HCT116 (cell line): ENCODE measurements at regions not wholly inside any gene's neighbourhood (a gene's known extent, or its start where the extent isn't known, plus 50 kb on each side); places are given as distances from the start of the nearest gene placed in this dataset.
"Not testable (repeated sequence)": the region's sequence is repeated elsewhere in the genome, so short reads cannot be mapped to it uniquely, and the experiment has no call there.

Experiments used
- ATAC-seq: fragments of 200-7000 bp; cut with Tn5 transposase; 2 replicates; pipeline ENCODE4 v1.9.1; 2020; ENCODE audit warnings: mild to moderate bottlenecking, moderate library complexity
- BruUV-seq: library from RNA; stranded (reverse); fragments of 400-500 nt; replicated peaks from 2 replicates; lab custom pipeline; 2021; lab: Mats Ljungman, UMichigan
- CTCF ChIA-PET: fragments of 300-600 bp; sonication (Branson Sonifier 250); formaldehyde crosslinking; loops from one replicate; lab custom pipeline; 2021; ENCODE audit warnings: antibody characterized with exemption; lab: Charles Lee
- POLR2A ChIA-PET: fragments of 300-600, 350-600 bp; sonication (Branson Sonifier 250); formaldehyde crosslinking; loops from one replicate; lab custom pipeline; 2021; ENCODE audit warnings: antibody characterized with exemption; lab: Charles Lee
- RAD21 ChIA-PET, 2 experiments: fragments of 300-600 bp; sonication (Branson Sonifier 250); formaldehyde crosslinking; loops; one replicate each; lab custom pipeline; 2023; ENCODE audit warnings: low total read pairs in 2 of 2; ENCODE audit not compliant: uncharacterized antibody in 2 of 2, unreplicated experiment in 2 of 2, low non-redundant PET in 1 of 2; lab: Charles Lee
- DNase-seq: peaks from one replicate; pipeline ENCODE4 v3.0.0-alpha.2; 2010; ENCODE audit warnings: low read depth, low spot score
- H2AFZ ChIP-seq: fragments of 200-600 bp; shearing (Covaris generic), sonication (generic); 2 replicates; pipeline ENCODE4 v1.6.1; 2017; ENCODE audit warnings: low read depth, mixed run types, mixed read lengths, antibody characterized with exemption, low read length; ENCODE audit not compliant: poor library complexity, severe bottlenecking
- H3K27ac ChIP-seq: 2 replicates; pipeline ENCODE4 v1.5.1; 2012; ENCODE audit warnings: low read depth, low read length
- H3K27me3 ChIP-seq: fragments of 200-600 bp; sonication (generic); 2 replicates; pipeline ENCODE4 v1.6.1; 2016; ENCODE audit warnings: mixed run types, low read length, mixed read lengths; ENCODE audit not compliant: insufficient read depth
- H3K36me3 ChIP-seq, 2 experiments: fragments of 200-500 bp in 1 of 2; fragments of 200-600 bp in 1 of 2; sonication (Bioruptor generic) in 1 of 2; sonication (generic) in 1 of 2; 2 replicates each; pipeline versions ENCODE4 v1.5.1 to v1.6.1; 2014 to 2016; ENCODE audit warnings: low read length in 2 of 2, inconsistent platforms in 1 of 2, mixed read lengths in 1 of 2, mixed run types in 1 of 2; ENCODE audit not compliant: insufficient read depth in 2 of 2, control insufficient read depth in 1 of 2
- H3K4me1 ChIP-seq, 2 experiments: fragments of 200-600 bp in 1 of 2; sonication (generic) in 1 of 2; 2 replicates each; pipeline versions ENCODE4 v1.5.1 to v1.6.1; 2012 to 2017; ENCODE audit warnings: low read length in 2 of 2, inconsistent platforms in 1 of 2, mild to moderate bottlenecking in 1 of 2, mixed read lengths in 1 of 2, mixed run types in 1 of 2, moderate library complexity in 1 of 2; ENCODE audit not compliant: insufficient read depth in 2 of 2, control insufficient read depth in 1 of 2
- H3K4me2 ChIP-seq: fragments of 200-600 bp; sonication (generic); 2 replicates; pipeline ENCODE4 v1.6.1; 2017; ENCODE audit warnings: mixed run types, low read length, mixed read lengths
- H3K4me3 ChIP-seq, 2 experiments: fragments of 200-600 bp in 1 of 2; sonication (generic) in 1 of 2; replicated peaks in 1 of 2; 2 replicates each; pipeline ENCODE4 v1.5.1; 2011 to 2016; ENCODE audit warnings: low read length in 2 of 2, control low read depth in 1 of 2, low read depth in 1 of 2, mild to moderate bottlenecking in 1 of 2, mixed read lengths in 1 of 2, mixed run types in 1 of 2
- H3K79me2 ChIP-seq: fragments of 200-600 bp; sonication (generic); 2 replicates; pipeline ENCODE4 v1.6.1; 2017; ENCODE audit warnings: mild to moderate bottlenecking, mixed run types, low read length, moderate library complexity, mixed read lengths; ENCODE audit not compliant: insufficient read depth
- H3K9ac ChIP-seq: fragments of 200-600 bp; sonication (generic); 2 replicates; pipeline ENCODE4 v1.6.1; 2016; ENCODE audit warnings: low read length, mixed read lengths
- H3K9me2 ChIP-seq: fragments of 200-600 bp; sonication (generic), shearing (Covaris generic); 2 replicates; pipeline ENCODE4 v1.6.1; 2017; ENCODE audit warnings: mixed run types, mild to moderate bottlenecking, moderate library complexity; ENCODE audit not compliant: insufficient read depth
- H3K9me3 ChIP-seq, 2 experiments: fragments of 200-500 bp in 1 of 2; fragments of 200-600 bp in 1 of 2; sonication (Bioruptor generic) in 1 of 2; sonication (generic) in 1 of 2; 2 replicates each; pipeline ENCODE4 v1.6.1; 2014 to 2017; ENCODE audit warnings: low read length in 2 of 2, mixed read lengths in 2 of 2, inconsistent platforms in 1 of 2, low read depth in 1 of 2, mild to moderate bottlenecking in 1 of 2, mixed run types in 1 of 2, moderate library complexity in 1 of 2; ENCODE audit not compliant: control insufficient read depth in 1 of 2, insufficient read depth in 1 of 2
- H4K20me1 ChIP-seq: fragments of 200-600 bp; sonication (generic), shearing (Covaris generic); 2 replicates; pipeline ENCODE4 v1.6.1; 2017; ENCODE audit warnings: mixed run types, mild to moderate bottlenecking, moderate library complexity; ENCODE audit not compliant: insufficient read depth
- CBX3 ChIP-seq: IDR thresholded peaks from 2 replicates; pipeline ENCODE4 v1.6.1; 2012; ENCODE audit warnings: low read depth
- CEBPB ChIP-seq: IDR thresholded peaks from 2 replicates; pipeline ENCODE4 v1.6.1; 2012; ENCODE audit warnings: low read depth
- ELF1 ChIP-seq: IDR thresholded peaks from 2 replicates; pipeline ENCODE4 v1.6.1; 2012; ENCODE audit warnings: low read depth, borderline replicate concordance
- EZH2 ChIP-seq: fragments of 200-600 bp; sonication (generic); IDR thresholded peaks from 2 replicates; pipeline ENCODE4 v1.6.1; 2017; ENCODE audit warnings: antibody characterized with exemption, mixed run types
- RAD21 ChIP-seq: IDR thresholded peaks from 2 replicates; pipeline ENCODE4 v1.6.1; 2012; ENCODE audit warnings: low read depth, mild to moderate bottlenecking
- SIN3A ChIP-seq: IDR thresholded peaks from 2 replicates; pipeline ENCODE4 v1.6.1; 2012; ENCODE audit warnings: low read depth
- TCF7L2 ChIP-seq: IDR thresholded peaks from 2 replicates; pipeline ENCODE4 v1.7.0; 2011; ENCODE audit warnings: borderline replicate concordance, inconsistent platforms; ENCODE audit not compliant: insufficient read depth, insufficient read length; ENCODE audit errors: extremely low read depth
- ZNF274 ChIP-seq: fragments of 200-500 bp; sonication (Bioruptor generic); IDR thresholded peaks from 2 replicates; pipeline ENCODE4 v1.6.1; 2014; ENCODE audit warnings: mild to moderate bottlenecking, low read depth, low read length, inconsistent platforms
- intact Hi-C: fragments of 100-400 bp; cut with micrococcal nuclease; formaldehyde crosslinking; loops from 2 replicates; pipeline ENCODE4 v1.10.0; 2022
- TF ChIP-seq, protein P1 (sequence below): IDR thresholded peaks from 2 replicates; pipeline ENCODE4 v1.6.1; 2012; ENCODE audit warnings: low read depth
- TF ChIP-seq, protein P2 (sequence below), 3 experiments: fragments of 200-600 bp in 1 of 3; sonication (generic) in 1 of 3; IDR thresholded peaks in 2 of 3; conservative IDR thresholded peaks in 1 of 3; 2 replicates each; pipeline ENCODE4 v1.5.1; 2012 to 2017; ENCODE audit warnings: low read depth in 2 of 3, low read length in 2 of 3, antibody characterized with exemption in 1 of 3, borderline replicate concordance in 1 of 3, control low read depth in 1 of 3, mild to moderate bottlenecking in 1 of 3, mixed read lengths in 1 of 3, mixed run types in 1 of 3, moderate library complexity in 1 of 3; ENCODE audit not compliant: insufficient read depth in 1 of 3

DNA sequence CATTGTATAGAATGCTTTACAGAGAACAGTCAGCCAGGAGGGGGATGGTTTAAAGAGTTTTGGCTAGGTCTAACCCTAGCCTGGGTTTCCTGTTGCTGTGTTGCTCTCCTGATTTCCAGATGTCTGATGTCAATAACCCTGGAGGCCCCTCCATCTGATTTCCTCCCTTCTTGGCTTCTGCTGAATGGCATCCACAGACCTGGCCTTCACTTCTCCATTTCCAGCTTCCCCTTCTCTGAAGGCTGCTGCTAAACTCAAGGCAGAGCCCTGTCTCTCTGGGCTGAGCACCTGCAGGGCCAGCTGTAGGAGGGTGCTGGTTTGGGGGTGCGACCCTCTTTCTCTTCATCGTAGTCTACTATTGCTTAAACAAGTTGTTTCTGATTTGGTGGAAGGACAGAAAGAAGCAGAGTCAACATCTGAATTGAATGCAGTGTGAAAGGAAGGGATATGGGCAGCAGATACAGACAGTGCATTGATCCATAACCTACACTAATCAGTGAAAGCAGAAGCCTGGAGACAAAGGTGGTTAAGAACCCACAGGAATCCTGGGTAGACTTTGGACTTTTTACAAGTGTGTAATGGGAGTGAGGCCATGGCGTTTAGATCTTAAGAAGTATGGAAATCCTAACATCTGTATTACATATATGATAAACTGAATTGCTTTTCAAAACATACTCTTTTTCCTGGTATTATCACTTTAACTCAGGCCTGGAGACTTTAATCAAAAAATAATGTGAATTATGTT lies 153.6 kb downstream of the HRH4 start (continued):
- TF ChIP-seq, protein P1, sequence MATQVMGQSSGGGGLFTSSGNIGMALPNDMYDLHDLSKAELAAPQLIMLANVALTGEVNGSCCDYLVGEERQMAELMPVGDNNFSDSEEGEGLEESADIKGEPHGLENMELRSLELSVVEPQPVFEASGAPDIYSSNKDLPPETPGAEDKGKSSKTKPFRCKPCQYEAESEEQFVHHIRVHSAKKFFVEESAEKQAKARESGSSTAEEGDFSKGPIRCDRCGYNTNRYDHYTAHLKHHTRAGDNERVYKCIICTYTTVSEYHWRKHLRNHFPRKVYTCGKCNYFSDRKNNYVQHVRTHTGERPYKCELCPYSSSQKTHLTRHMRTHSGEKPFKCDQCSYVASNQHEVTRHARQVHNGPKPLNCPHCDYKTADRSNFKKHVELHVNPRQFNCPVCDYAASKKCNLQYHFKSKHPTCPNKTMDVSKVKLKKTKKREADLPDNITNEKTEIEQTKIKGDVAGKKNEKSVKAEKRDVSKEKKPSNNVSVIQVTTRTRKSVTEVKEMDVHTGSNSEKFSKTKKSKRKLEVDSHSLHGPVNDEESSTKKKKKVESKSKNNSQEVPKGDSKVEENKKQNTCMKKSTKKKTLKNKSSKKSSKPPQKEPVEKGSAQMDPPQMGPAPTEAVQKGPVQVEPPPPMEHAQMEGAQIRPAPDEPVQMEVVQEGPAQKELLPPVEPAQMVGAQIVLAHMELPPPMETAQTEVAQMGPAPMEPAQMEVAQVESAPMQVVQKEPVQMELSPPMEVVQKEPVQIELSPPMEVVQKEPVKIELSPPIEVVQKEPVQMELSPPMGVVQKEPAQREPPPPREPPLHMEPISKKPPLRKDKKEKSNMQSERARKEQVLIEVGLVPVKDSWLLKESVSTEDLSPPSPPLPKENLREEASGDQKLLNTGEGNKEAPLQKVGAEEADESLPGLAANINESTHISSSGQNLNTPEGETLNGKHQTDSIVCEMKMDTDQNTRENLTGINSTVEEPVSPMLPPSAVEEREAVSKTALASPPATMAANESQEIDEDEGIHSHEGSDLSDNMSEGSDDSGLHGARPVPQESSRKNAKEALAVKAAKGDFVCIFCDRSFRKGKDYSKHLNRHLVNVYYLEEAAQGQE: no peak

GRCh38 chr18:24616653-24617052 lies 156.2 kb downstream of the HRH4 start:
- no peak overlapping the region for H3K9ac ChIP-seq
- no peak overlapping the region for H2AFZ ChIP-seq
- no peaks in the 10 kb centered on the region for H4K20me1 ChIP-seq
- H3K4me2 ChIP-seq: no peak overlapping the region
- no TSS peak for BruUV-seq
- H3K9me3 ChIP-seq: no peaks in the 10 kb centered on the region
- intact Hi-C loops: no loop called here
- DNase-seq (no peak), ATAC-seq (no peak)
- no peaks in the 10 kb centered on the region for H3K4me1 ChIP-seq
- ChIA-PET CTCF (no interaction called here), RAD21 (no interaction called here), POLR2A (no interaction called here)
- H3K79me2 ChIP-seq: no peaks in the 10 kb centered on the region
- TF ChIP-seq TCF7L2 (no peak), CBX3 (no peak), ELF1 (no peak), ZNF274 (no peak), SIN3A (no peak), EZH2 (no peak), RAD21 (no peak), CEBPB (no peak)
- TF ChIP-seq, protein P2, sequence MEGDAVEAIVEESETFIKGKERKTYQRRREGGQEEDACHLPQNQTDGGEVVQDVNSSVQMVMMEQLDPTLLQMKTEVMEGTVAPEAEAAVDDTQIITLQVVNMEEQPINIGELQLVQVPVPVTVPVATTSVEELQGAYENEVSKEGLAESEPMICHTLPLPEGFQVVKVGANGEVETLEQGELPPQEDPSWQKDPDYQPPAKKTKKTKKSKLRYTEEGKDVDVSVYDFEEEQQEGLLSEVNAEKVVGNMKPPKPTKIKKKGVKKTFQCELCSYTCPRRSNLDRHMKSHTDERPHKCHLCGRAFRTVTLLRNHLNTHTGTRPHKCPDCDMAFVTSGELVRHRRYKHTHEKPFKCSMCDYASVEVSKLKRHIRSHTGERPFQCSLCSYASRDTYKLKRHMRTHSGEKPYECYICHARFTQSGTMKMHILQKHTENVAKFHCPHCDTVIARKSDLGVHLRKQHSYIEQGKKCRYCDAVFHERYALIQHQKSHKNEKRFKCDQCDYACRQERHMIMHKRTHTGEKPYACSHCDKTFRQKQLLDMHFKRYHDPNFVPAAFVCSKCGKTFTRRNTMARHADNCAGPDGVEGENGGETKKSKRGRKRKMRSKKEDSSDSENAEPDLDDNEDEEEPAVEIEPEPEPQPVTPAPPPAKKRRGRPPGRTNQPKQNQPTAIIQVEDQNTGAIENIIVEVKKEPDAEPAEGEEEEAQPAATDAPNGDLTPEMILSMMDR (IDR thresholded peaks at IDR 0.05 in 2 of 3, conservative IDR thresholded peaks at IDR 0.05 in 1 of 3; ENCODE audit: borderline replicate concordance in 1 of 3, insufficient read depth in 1 of 3, low read depth in 2 of 3, low read length in 2 of 3): no peak
- no peak overlapping the region for H3K27ac ChIP-seq
- no peak overlapping the region for H3K4me3 ChIP-seq
- no peaks in the 10 kb centered on the region for H3K27me3 ChIP-seq
- H3K36me3 ChIP-seq: no peaks in the 10 kb centered on the region
- H3K9me2 ChIP-seq: no peaks in the 10 kb centered on the region

GRCh38 chr18:24624421-24624820 lies 164.0 kb downstream of the HRH4 start:
- not testable (repeated sequence) for BruUV-seq, ATAC-seq

More at GRCh38 chr18:24624421-24624820, 164.0 kb downstream of the HRH4 start:
- H3K27me3 ChIP-seq, H3K4me1 ChIP-seq, H3K4me3 ChIP-seq, H3K9me2 ChIP-seq, POLR2A ChIA-PET, H3K4me2 ChIP-seq, H3K27ac ChIP-seq, intact Hi-C loops, H3K79me2 ChIP-seq, RAD21 ChIA-PET, CTCF ChIA-PET, H4K20me1 ChIP-seq, H2AFZ ChIP-seq, H3K36me3 ChIP-seq, H3K9ac ChIP-seq, H3K9me3 ChIP-seq, DNase-seq: not testable (repeated sequence)
